ENCODE measurements at regions not wholly inside any gene's neighbourhood (a gene's known extent, or its start where the extent isn't known, plus 50 kb on each side); places are given as distances from the start of the nearest gene placed in this dataset.

- no TSS peak for BruUV-seq (replicated peaks)
- POLR2A ChIA-PET (ENCODE audit: low non-redundant PET): no interaction called here
- CTCF ChIA-PET: no interaction called here
- DNase-seq (ENCODE audit: low spot score): no peak
- Histone ChIP-seq H3K4me1 (ENCODE audit: insufficient read depth, low read length, poor library complexity, severe bottlenecking) (no peaks in the 10 kb centered on the region), H3K4me3 (ENCODE audit: low read depth, low read length, poor library complexity, severe bottlenecking) (no peak overlapping the region), H3K9me3 (ENCODE audit: low read depth, low read length, poor library complexity, severe bottlenecking) (no peaks in the 10 kb centered on the region), H3K27ac (ENCODE audit: low read depth, low read length, poor library complexity, severe bottlenecking) (no peak overlapping the region), H3K36me3 (ENCODE audit: insufficient read depth, low read length, poor library complexity, severe bottlenecking) (no peaks in the 10 kb centered on the region), H3K27me3 (replicated peaks; ENCODE audit: insufficient read depth, low read depth, low read length, poor library complexity) (no peaks in the 10 kb centered on the region)
- intact Hi-C loops (cut with micrococcal nuclease; ENCODE audit: unreplicated experiment): no loop called here
- TF ChIP-seq EZH2 (IDR thresholded peaks at IDR 0.05; ENCODE audit: borderline replicate concordance, low read depth, low read length, poor library complexity, severe bottlenecking): no peak
- TF ChIP-seq CTCF (conservative IDR thresholded peaks at IDR 0.05; ENCODE audit: low read depth, low read length): no peak
These were observed 389.0 kb upstream of the BRINP1 start for GRCh38 chr9:119758241-119758640.

GRCh38 chr9:119739476-119739875, 370.2 kb upstream of the BRINP1 start:
- no peaks in the 10 kb centered on the region for H3K9me3 ChIP-seq (ENCODE audit: low read depth, low read length, poor library complexity, severe bottlenecking)
- no peak overlapping the region for H3K27ac ChIP-seq (ENCODE audit: low read depth, low read length, poor library complexity, severe bottlenecking)
- CTCF ChIA-PET: no interaction called here
- no peak for DNase-seq (ENCODE audit: low spot score)
- H3K27me3 ChIP-seq (replicated peaks; ENCODE audit: insufficient read depth, low read depth, low read length, poor library complexity): no peaks in the 10 kb centered on the region
- intact Hi-C loops (cut with micrococcal nuclease; ENCODE audit: unreplicated experiment): no loop called here
- TF ChIP-seq EZH2 (IDR thresholded peaks at IDR 0.05; ENCODE audit: borderline replicate concordance, low read depth, low read length, poor library complexity, severe bottlenecking) (no peak), CTCF (conservative IDR thresholded peaks at IDR 0.05; ENCODE audit: low read depth, low read length) (no peak)
- H3K4me3 ChIP-seq (ENCODE audit: low read depth, low read length, poor library complexity, severe bottlenecking): no peak overlapping the region
- no peaks in the 10 kb centered on the region for H3K36me3 ChIP-seq (ENCODE audit: insufficient read depth, low read length, poor library complexity, severe bottlenecking)
- no TSS peak for BruUV-seq (replicated peaks)
- POLR2A ChIA-PET (ENCODE audit: low non-redundant PET): no interaction called here
- no peaks in the 10 kb centered on the region for H3K4me1 ChIP-seq (ENCODE audit: insufficient read depth, low read length, poor library complexity, severe bottlenecking)

GRCh38 chr9:119736491-119737454, 367.5 kb upstream of the BRINP1 start:
- ChIA-PET CTCF (no interaction called here), POLR2A (ENCODE audit: low non-redundant PET) (no interaction called here)
- Histone ChIP-seq H3K4me1 (ENCODE audit: insufficient read depth, low read length, poor library complexity, severe bottlenecking) (no peaks in the 10 kb centered on the region), H3K36me3 (ENCODE audit: insufficient read depth, low read length, poor library complexity, severe bottlenecking) (no peaks in the 10 kb centered on the region), H3K27ac (ENCODE audit: low read depth, low read length, poor library complexity, severe bottlenecking) (no peak overlapping the region), H3K27me3 (replicated peaks; ENCODE audit: insufficient read depth, low read depth, low read length, poor library complexity) (no peaks in the 10 kb centered on the region), H3K4me3 (ENCODE audit: low read depth, low read length, poor library complexity, severe bottlenecking) (no peak overlapping the region), H3K9me3 (ENCODE audit: low read depth, low read length, poor library complexity, severe bottlenecking) (no peaks in the 10 kb centered on the region)
- TF ChIP-seq CTCF (conservative IDR thresholded peaks at IDR 0.05; ENCODE audit: low read depth, low read length) (no peak), EZH2 (IDR thresholded peaks at IDR 0.05; ENCODE audit: borderline replicate concordance, low read depth, low read length, poor library complexity, severe bottlenecking) (no peak)
- no peak for DNase-seq (ENCODE audit: low spot score)
- BruUV-seq (replicated peaks): no TSS peak
- intact Hi-C loops (cut with micrococcal nuclease; ENCODE audit: unreplicated experiment): no loop called here
